ENCODE measurements at regions not wholly inside any gene's neighbourhood (a gene's known extent, or its start where the extent isn't known, plus 50 kb on each side); places are given as distances from the start of the nearest gene placed in this dataset.

- no peak for TF ChIP-seq POLR2A (IDR thresholded peaks at IDR 0.05; ENCODE audit: low read depth)
- no peak for TF ChIP-seq POLR2AphosphoS5 (IDR thresholded peaks at IDR 0.05)
Observed at GRCh38 chr20:53814060-53814459, 220.4 kb upstream of the ZNF217 start.
